ENCODE measurements at regions not wholly inside any gene's neighbourhood (a gene's known extent, or its start where the extent isn't known, plus 50 kb on each side); places are given as distances from the start of the nearest gene placed in this dataset.

GRCh38 chr2:45255563-45255962 is 246.3 kb upstream of the SIX2 start:
- no peak for DNase-seq (ENCODE audit: low spot score)

GRCh38 chr2:45254025-45254424 is 244.8 kb upstream of the SIX2 start:
- no peak for DNase-seq (ENCODE audit: low spot score)

GRCh38 chr2:45253151-45253550 is 243.9 kb upstream of the SIX2 start:
- no peak for DNase-seq (ENCODE audit: low spot score)

GRCh38 chr2:45250176-45250575 is 240.9 kb upstream of the SIX2 start:
- DNase-seq (ENCODE audit: low spot score): no peak

GRCh38 chr2:45248214-45248613 is 239.0 kb upstream of the SIX2 start:
- no peak for DNase-seq (ENCODE audit: low spot score)

GRCh38 chr2:45244928-45245327 is 235.7 kb upstream of the SIX2 start:
- DNase-seq (ENCODE audit: low spot score): no peak

GRCh38 chr2:45242161-45242741 is 233.0 kb upstream of the SIX2 start:
- DNase-seq (ENCODE audit: low spot score): no peak

- DNase-seq (ENCODE audit: low spot score): no peak
These were observed 231.9 kb upstream of the SIX2 start for GRCh38 chr2:45241061-45241561.

GRCh38 chr2:45237850-45238542 is 228.7 kb upstream of the SIX2 start:
- DNase-seq (ENCODE audit: low spot score): peak; percentile 74

- no peak for DNase-seq (ENCODE audit: low spot score)
These were observed 227.9 kb upstream of the SIX2 start for GRCh38 chr2:45237128-45237527.

- no peak for DNase-seq (ENCODE audit: low spot score)
These were observed 227.0 kb upstream of the SIX2 start for GRCh38 chr2:45236268-45236667.

GRCh38 chr2:45233301-45233700 is 224.0 kb upstream of the SIX2 start:
- no peak for DNase-seq (ENCODE audit: low spot score)

GRCh38 chr2:45232818-45233217 is 223.6 kb upstream of the SIX2 start:
- DNase-seq (ENCODE audit: low spot score): no peak

- DNase-seq (ENCODE audit: low spot score): no peak
These were observed 220.2 kb upstream of the SIX2 start for GRCh38 chr2:45229411-45229810.

GRCh38 chr2:45227347-45227746 is 218.1 kb upstream of the SIX2 start:
- DNase-seq (ENCODE audit: low spot score): no peak

- no peak for DNase-seq (ENCODE audit: low spot score)
These were observed 215.7 kb upstream of the SIX2 start for GRCh38 chr2:45224993-45225380.

GRCh38 chr2:45224321-45224992 is 215.2 kb upstream of the SIX2 start:
- DNase-seq (ENCODE audit: low spot score): no peak

GRCh38 chr2:45223531-45223930 is 214.3 kb upstream of the SIX2 start:
- DNase-seq (ENCODE audit: low spot score): no peak

- no peak for DNase-seq (ENCODE audit: low spot score)
These were observed 211.0 kb upstream of the SIX2 start for GRCh38 chr2:45220227-45220626.

- peak; percentile 68 for DNase-seq (ENCODE audit: low spot score)
These were observed 209.7 kb upstream of the SIX2 start for GRCh38 chr2:45218931-45219339.

- DNase-seq (ENCODE audit: low spot score): no peak
These were observed 209.0 kb upstream of the SIX2 start for GRCh38 chr2:45218297-45218696.

- no peak for DNase-seq (ENCODE audit: low spot score)
These were observed 206.9 kb upstream of the SIX2 start for GRCh38 chr2:45216118-45216517.

GRCh38 chr2:45214550-45214949 is 205.3 kb upstream of the SIX2 start:
- no peak for DNase-seq (ENCODE audit: low spot score)

Measured in HT-29 (cell line).